NOMO-1 (cell line): ENCODE measurements at regions not wholly inside any gene's neighbourhood (a gene's known extent, or its start where the extent isn't known, plus 50 kb on each side); places are given as distances from the start of the nearest gene placed in this dataset.
"Not testable (repeated sequence)": the region's sequence is repeated elsewhere in the genome, so short reads cannot be mapped to it uniquely, and the experiment has no call there.

Experiments
- DNase-seq, 2 experiments: peaks; one replicate each; lab custom pipeline; 2025; ENCODE audit not compliant: unreplicated experiment in 2 of 2; lab: John Stamatoyannopoulos, UW

GRCh38 chr1:195717651-195718050, 890.6 kb downstream of the KCNT2 start:
- peak in 1 of 2 experiments; percentile 2 for DNase-seq

- DNase-seq: no peak
These were observed 892.6 kb downstream of the KCNT2 start for GRCh38 chr1:195715652-195716051.

- peak; percentile 11 to 63 for DNase-seq
These were observed 894.0 kb downstream of the KCNT2 start for GRCh38 chr1:195714248-195714647.

- peak; percentile 38 to 63 for DNase-seq
These were observed 898.4 kb downstream of the KCNT2 start for GRCh38 chr1:195709821-195710220.

GRCh38 chr1:195704028-195704427, 904.2 kb downstream of the KCNT2 start:
- DNase-seq: no peak

- DNase-seq: no peak
These were observed 907.1 kb downstream of the KCNT2 start for GRCh38 chr1:195701149-195701548.

- DNase-seq: no peak
These were observed 911.1 kb downstream of the KCNT2 start for GRCh38 chr1:195697130-195697529.

- no peak for DNase-seq
These were observed 921.5 kb downstream of the KCNT2 start for GRCh38 chr1:195686764-195687163.

- DNase-seq: no peak
These were observed 943.6 kb downstream of the KCNT2 start for GRCh38 chr1:195664628-195665027.

GRCh38 chr1:195663549-195664280, 944.5 kb downstream of the KCNT2 start:
- no peak for DNase-seq

- no peak for DNase-seq
These were observed 951.5 kb downstream of the KCNT2 start for GRCh38 chr1:195656780-195657179.

- DNase-seq: not testable (repeated sequence)
These were observed 959.4 kb downstream of the KCNT2 start for GRCh38 chr1:195648875-195649274.

- DNase-seq: no peak
These were observed 970.7 kb downstream of the KCNT2 start for GRCh38 chr1:195637539-195637938.

GRCh38 chr1:195618287-195618686, 990.0 kb downstream of the KCNT2 start:
- peak in 1 of 2 experiments; percentile 10 for DNase-seq

- DNase-seq: no peak
These were observed 991.1 kb downstream of the KCNT2 start for GRCh38 chr1:195617106-195617505.

- no peak for DNase-seq
These were observed 999.4 kb downstream of the KCNT2 start for GRCh38 chr1:195608883-195609282.

GRCh38 chr1:195606483-195606882, 1001.8 kb downstream of the KCNT2 start:
- DNase-seq: no peak

- no peak for DNase-seq
These were observed 1004.0 kb downstream of the KCNT2 start for GRCh38 chr1:195604287-195604686.

- DNase-seq: no peak
These were observed 1010.3 kb downstream of the KCNT2 start for GRCh38 chr1:195597891-195598290.

- no peak for DNase-seq
These were observed 1013.5 kb downstream of the KCNT2 start for GRCh38 chr1:195594773-195595172.

- no peak for DNase-seq
These were observed 1013.9 kb downstream of the KCNT2 start for GRCh38 chr1:195594322-195594721.

- DNase-seq: no peak
These were observed 1016.1 kb downstream of the KCNT2 start for GRCh38 chr1:195591917-195592672.
